IPS-18a (cell line): ENCODE measurements at regions not wholly inside any gene's neighbourhood (a gene's known extent, or its start where the extent isn't known, plus 50 kb on each side); places are given as distances from the start of the nearest gene placed in this dataset.
"Not testable (repeated sequence)": the region's sequence is repeated elsewhere in the genome, so short reads cannot be mapped to it uniquely, and the experiment has no call there.

Experiments used
- H3K27ac ChIP-seq: one replicate; pipeline ENCODE4 v1.5.1; 2013; ENCODE audit warnings: low read length
- H3K27me3 ChIP-seq: one replicate; pipeline ENCODE4 v1.6.1; 2013; ENCODE audit warnings: mild to moderate bottlenecking, low read length; ENCODE audit not compliant: control insufficient read depth, insufficient read depth
- H3K36me3 ChIP-seq: one replicate; pipeline ENCODE4 v1.6.1; 2013; ENCODE audit warnings: low read depth, low read length; ENCODE audit not compliant: control insufficient read depth
- H3K4me1 ChIP-seq: one replicate; pipeline ENCODE4 v1.6.1; 2013; ENCODE audit warnings: low read depth, low read length; ENCODE audit not compliant: control insufficient read depth
- H3K4me3 ChIP-seq: one replicate; pipeline ENCODE4 v1.5.1; 2013; ENCODE audit warnings: low read length
- H3K9ac ChIP-seq: one replicate; pipeline ENCODE4 v1.6.1; 2013; ENCODE audit warnings: mild to moderate bottlenecking, low read length, moderate library complexity
- H3K9me3 ChIP-seq: one replicate; pipeline ENCODE4 v1.6.1; 2013; ENCODE audit warnings: low read depth, low read length; ENCODE audit not compliant: control insufficient read depth

DNA sequence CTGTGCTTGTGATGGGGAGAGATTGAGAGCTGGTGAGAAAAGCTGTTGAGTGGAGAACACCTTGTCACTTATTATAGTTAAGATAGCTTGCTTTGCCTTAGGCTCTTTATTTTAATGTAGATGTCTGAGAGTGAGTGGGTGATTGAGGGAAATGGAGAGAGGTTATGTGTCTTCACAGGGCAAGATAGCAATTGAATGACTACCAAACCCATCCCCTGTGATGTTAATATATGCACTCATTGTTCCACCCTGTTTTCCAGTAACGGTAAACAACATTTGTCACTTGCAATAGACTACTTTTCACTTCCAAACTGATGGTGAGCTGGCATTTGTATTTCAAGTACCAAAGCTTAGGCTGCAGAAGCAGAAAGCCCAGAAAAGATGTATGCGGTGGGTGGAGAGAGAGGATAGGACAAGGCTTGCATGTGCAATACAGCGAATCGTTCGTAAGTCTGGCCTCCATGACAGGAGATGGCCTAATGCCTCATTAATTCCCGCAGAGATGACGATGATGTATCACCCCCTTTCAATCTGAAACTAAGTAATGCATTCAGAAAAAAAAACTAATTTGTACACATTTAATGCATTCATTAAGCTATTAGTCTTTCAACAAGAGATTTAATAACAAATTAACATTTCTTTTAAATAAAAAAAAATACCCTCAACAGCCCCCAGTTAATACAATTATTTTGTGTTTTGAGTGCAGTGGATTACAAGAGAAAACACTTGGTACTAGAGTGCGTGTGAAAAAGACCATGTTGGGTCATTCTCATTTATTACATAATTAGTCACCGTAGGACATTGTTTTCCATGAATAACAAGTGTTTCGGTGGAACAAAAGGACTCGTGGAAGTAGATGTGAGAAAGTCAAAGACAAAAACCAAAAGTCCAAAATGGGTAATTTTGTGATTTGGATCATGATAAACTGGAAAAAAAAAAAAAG is 699.0 kb downstream of the BRINP1 start:
- Histone ChIP-seq H3K27ac (no peak overlapping the region), H3K4me1 (peaks cover 9% of the 10 kb centered on the region), H3K36me3 (no peaks in the 10 kb centered on the region), H3K9me3 (no peaks in the 10 kb centered on the region), H3K9ac (no peak overlapping the region), H3K27me3 (no peaks in the 10 kb centered on the region), H3K4me3 (no peak overlapping the region)

DNA sequence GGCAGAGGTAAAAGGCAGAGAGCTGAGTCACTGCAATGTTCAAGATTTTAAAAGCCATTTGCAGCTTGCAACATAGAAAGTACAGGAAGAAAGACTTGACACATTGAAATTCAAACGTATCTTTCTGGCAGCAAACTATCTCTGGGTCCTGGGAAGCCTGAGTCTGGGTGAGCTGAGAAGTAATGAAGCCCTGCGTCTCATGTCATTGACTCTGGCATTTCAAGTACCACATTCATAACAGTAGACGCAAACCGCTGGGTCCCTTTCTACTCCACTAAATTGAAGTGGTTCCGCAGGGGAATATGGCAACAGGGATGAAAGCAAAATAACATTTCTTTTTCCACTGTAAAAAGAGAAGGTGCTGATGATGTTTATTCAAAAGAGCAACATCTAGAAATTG is 694.3 kb downstream of the BRINP1 start:
- Histone ChIP-seq H3K9ac (no peak overlapping the region), H3K27ac (no peak overlapping the region), H3K27me3 (no peaks in the 10 kb centered on the region), H3K9me3 (no peaks in the 10 kb centered on the region), H3K4me3 (no peak overlapping the region), H3K4me1 (peaks cover 13% of the 10 kb centered on the region), H3K36me3 (no peaks in the 10 kb centered on the region)

DNA sequence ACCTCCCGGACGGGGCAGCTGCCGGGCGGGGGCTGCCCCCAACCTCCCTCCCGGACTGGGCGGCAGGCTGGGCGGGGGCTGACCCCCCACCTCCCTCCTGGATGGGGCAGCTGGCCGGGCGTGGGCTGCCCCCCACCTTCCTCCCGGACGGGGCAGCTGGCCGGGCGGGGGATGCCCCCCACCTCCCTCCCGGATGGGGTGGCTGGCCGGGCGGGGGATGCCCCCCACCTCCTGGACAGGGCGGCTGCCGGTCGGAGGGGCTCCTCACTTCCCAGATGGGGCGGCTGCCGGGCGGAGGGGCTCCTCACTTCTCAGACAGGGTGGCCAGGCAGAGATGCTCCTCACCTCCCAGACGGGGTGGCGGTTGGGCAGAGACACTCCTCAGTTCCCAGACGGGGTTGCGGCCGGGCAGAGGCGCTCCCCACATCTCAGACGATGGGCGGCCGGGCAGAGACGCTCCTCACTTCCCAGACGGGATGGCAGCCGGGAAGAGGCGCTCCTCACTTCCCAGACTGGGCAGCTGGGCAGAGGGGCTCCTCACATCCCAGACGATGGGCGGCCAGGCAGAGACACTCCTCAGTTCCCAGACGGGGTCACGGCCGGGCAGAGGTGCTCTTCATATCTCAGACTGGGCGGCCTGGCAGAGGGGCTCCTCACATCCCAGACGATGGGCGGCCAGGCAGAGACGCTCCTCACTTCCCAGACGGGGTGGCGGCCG is 691.1 kb downstream of the BRINP1 start:
- not testable (repeated sequence) for H3K27me3 ChIP-seq, H3K27ac ChIP-seq, H3K9ac ChIP-seq, H3K4me1 ChIP-seq, H3K4me3 ChIP-seq, H3K36me3 ChIP-seq, H3K9me3 ChIP-seq

DNA sequence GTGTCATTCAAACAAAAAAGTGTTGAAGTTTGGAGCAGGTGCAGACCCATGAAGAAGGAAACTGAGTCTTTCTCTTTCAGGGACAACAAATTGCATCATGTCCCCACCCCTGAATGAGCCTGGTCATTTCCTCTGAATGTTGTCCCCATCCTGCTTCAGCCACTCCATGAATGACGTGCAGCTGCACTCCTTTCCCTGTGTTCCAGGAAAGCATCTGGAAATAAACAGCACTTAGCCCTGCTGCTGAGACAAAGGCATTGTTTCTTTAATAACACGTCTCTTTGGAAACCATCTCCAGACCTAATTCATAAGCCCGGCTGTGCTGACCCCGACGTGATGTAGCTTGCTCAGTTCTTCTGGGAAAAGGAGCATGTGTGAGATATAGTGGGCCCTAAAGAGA is 682.3 kb downstream of the BRINP1 start:
- Histone ChIP-seq H3K4me1 (peaks cover 10% of the 10 kb centered on the region), H3K9me3 (no peaks in the 10 kb centered on the region), H3K36me3 (no peaks in the 10 kb centered on the region), H3K27me3 (no peaks in the 10 kb centered on the region), H3K27ac (no peak overlapping the region), H3K9ac (no peak overlapping the region), H3K4me3 (no peak overlapping the region)

DNA sequence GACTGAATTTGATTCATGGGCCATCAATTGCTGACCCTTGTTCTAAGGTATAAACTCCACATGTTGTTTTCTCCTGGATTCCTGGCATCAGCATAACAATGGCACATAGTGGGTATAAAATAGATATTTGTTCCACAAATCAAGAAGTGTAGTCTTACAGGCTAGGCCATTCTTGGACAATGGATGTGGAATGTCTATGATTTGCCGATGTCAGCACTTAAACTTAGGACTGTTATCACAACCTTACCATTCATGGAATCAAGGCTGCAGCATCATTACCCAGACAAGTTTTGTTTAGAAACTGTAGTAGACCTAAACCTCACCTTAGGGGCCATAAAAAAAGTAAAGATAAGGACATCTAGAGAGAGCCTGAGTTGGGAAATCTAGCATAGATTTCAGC is 680.0 kb downstream of the BRINP1 start:
- no peaks in the 10 kb centered on the region for H3K9me3 ChIP-seq
- no peak overlapping the region for H3K9ac ChIP-seq
- no peak overlapping the region for H3K27ac ChIP-seq
- no peaks in the 10 kb centered on the region for H3K27me3 ChIP-seq
- peaks cover 7% of the 10 kb centered on the region for H3K4me1 ChIP-seq
- H3K36me3 ChIP-seq, result no peaks in the 10 kb centered on the region
- no peak overlapping the region for H3K4me3 ChIP-seq

DNA sequence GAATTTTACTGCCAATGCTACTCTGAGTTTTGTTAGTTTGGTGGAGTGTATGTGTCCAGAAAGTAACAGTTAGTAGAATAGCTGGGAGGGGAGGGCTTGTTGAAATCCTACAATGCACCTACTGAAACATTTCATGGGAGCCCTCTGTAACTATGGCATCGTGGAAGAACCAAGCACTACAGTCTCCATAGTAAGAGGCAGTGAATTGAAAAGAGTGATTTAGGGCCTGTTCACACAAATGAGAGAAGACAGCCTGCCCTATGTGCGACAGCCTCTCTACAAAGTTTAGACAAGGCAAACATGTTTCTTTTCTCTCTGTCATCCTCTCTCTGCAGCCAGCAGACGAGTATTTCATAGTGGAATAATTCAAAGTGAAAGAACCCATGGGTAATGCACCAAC is 676.6 kb downstream of the BRINP1 start:
- Histone ChIP-seq H3K9me3 (no peaks in the 10 kb centered on the region), H3K27ac (no peak overlapping the region), H3K27me3 (no peaks in the 10 kb centered on the region), H3K9ac (no peak overlapping the region), H3K36me3 (no peaks in the 10 kb centered on the region), H3K4me3 (no peak overlapping the region), H3K4me1 (no peaks in the 10 kb centered on the region)

DNA sequence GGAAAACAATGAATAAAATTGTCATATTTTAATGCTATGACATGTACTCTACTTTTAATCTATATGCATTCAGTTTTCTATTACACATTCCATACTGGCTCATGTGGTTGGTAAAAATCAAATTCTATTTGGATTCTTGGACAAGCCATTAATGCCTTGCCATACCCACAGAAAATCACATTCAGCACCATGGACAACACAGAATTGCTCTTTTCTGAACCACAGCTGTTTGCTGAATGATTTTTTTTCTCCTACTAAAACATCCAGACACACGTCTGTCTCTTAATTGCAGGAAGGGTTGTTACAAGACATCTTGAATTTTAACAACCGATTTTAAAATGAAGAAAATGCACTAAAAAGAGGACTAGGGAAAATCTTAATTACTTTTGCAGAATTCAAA is 675.6 kb downstream of the BRINP1 start:
- no peaks in the 10 kb centered on the region for H3K9me3 ChIP-seq
- H3K27me3 ChIP-seq, result no peaks in the 10 kb centered on the region
- H3K9ac ChIP-seq, result no peak overlapping the region
- H3K4me1 ChIP-seq, result no peaks in the 10 kb centered on the region
- no peak overlapping the region for H3K4me3 ChIP-seq
- no peak overlapping the region for H3K27ac ChIP-seq
- H3K36me3 ChIP-seq, result no peaks in the 10 kb centered on the region

DNA sequence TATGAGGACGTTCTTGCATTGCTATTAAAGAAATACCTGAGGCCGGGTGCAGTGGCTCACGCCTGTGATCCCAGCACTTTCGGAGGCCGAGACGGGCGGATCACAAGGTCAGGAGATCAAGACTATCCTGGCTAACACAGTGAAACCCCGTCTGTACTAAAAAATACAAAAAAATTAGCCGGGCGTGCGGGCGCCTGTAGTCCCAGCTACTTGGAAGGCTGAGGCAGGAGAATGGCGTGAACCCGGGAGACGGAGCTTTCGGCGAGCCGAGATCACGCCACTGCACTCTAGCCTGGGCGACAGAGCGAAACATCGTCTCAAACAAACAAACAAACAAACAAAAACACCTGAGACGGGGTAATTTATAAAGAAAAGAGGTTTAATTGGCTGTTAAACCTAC is 674.0 kb downstream of the BRINP1 start:
- not testable (repeated sequence) for H3K27ac ChIP-seq, H3K27me3 ChIP-seq, H3K4me1 ChIP-seq, H3K9me3 ChIP-seq, H3K4me3 ChIP-seq, H3K9ac ChIP-seq, H3K36me3 ChIP-seq

DNA sequence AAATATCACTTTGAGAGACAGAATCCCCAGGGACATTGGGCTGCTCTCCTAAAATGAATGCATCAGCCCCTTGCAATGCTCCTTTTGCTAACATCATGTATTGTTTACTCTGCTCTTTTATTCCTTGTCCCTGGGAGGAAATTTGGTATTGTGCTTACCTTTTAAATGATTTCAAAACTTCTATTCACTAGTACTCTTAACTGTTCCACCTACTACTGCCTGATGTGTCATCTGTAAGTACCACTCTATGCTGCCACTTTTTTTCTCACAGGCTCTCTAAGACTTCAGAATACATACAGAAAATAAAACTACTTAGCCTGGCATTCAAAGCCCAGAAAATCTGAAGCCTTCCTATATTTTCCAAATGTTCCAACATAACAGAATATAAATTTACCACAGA is 667.2 kb downstream of the BRINP1 start:
- H3K4me1 ChIP-seq, result no peaks in the 10 kb centered on the region
- no peak overlapping the region for H3K27ac ChIP-seq
- no peaks in the 10 kb centered on the region for H3K36me3 ChIP-seq
- no peaks in the 10 kb centered on the region for H3K9me3 ChIP-seq
- H3K4me3 ChIP-seq, result no peak overlapping the region
- H3K9ac ChIP-seq, result no peak overlapping the region
- H3K27me3 ChIP-seq, result no peaks in the 10 kb centered on the region

DNA sequence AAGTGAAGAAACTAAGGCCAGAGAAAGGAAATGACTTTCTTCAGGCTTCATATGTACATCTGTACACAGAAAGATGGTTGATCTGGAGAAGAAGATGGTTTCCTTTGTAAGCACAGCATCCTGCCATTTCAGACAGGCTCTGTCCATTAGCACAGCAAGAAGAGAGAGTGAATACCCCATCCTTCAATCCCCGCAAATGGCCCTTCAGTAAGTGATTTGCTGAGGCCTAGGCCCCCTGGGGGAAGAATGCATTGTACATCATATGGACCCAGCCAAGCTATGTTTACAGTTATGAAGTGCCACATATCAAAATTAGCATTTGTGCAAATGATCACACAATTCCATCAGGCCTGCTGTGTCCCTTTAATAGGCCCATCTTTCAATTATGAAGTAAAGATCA is 657.4 kb downstream of the BRINP1 start:
- no peaks in the 10 kb centered on the region for H3K4me1 ChIP-seq
- H3K9me3 ChIP-seq, result no peaks in the 10 kb centered on the region
- H3K9ac ChIP-seq, result no peak overlapping the region
- H3K27me3 ChIP-seq, result no peaks in the 10 kb centered on the region
- no peak overlapping the region for H3K27ac ChIP-seq
- H3K36me3 ChIP-seq, result no peaks in the 10 kb centered on the region
- no peak overlapping the region for H3K4me3 ChIP-seq

DNA sequence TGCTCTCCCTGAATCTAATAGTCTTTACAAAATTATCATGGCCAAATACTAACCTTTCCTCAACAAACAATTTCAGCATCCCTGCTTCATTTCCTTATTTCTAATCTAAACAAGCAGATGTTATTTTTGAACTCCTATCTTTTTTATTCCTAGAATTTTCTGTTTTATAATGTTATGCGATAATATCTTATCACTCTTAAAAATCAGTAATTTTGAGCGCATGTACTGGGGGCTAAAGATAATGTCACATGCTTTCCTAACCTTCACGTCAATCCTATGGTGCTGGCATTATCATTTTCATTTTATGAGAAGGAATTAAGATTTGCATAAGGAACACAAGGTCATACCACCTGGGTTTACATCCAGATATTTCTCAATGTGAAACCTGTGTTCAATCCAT is 648.0 kb downstream of the BRINP1 start:
- Histone ChIP-seq H3K36me3 (no peaks in the 10 kb centered on the region), H3K9ac (no peak overlapping the region), H3K27me3 (no peaks in the 10 kb centered on the region), H3K27ac (no peak overlapping the region), H3K9me3 (no peaks in the 10 kb centered on the region), H3K4me3 (no peak overlapping the region), H3K4me1 (no peaks in the 10 kb centered on the region)

DNA sequence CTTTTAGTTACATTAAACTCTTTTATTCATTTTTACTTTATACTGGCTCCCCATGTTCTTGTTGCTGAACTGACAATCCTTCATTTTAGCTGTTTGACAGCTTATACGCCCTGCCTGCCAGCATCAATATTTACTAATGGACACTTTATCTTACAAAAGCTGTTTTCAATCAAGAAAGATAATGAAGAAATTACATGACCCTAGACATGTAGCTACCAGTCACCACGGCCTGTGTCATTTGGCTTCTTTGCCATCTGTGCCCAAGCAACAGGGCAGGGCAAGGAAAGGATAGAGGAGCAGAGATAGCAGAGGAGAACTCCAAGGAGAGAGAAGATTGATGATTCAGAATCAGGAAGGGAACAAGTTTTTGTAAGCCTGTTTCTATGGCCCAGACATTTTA is 647.3 kb downstream of the BRINP1 start:
- H3K36me3 ChIP-seq, result no peaks in the 10 kb centered on the region
- no peak overlapping the region for H3K9ac ChIP-seq
- no peaks in the 10 kb centered on the region for H3K27me3 ChIP-seq
- H3K27ac ChIP-seq, result no peak overlapping the region
- no peaks in the 10 kb centered on the region for H3K9me3 ChIP-seq
- no peak overlapping the region for H3K4me3 ChIP-seq
- H3K4me1 ChIP-seq, result no peaks in the 10 kb centered on the region
